H9 (cell line): ENCODE measurements at regions not wholly inside any gene's neighbourhood (a gene's known extent, or its start where the extent isn't known, plus 50 kb on each side); places are given as distances from the start of the nearest gene placed in this dataset.
A peak's percentile ranks its signal among the peaks of the same experiment; 100 is the strongest.

Source experiments
- DNase-seq: peaks from one replicate; pipeline ENCODE4 v3.0.0-alpha.2; 2017
- H2AFZ ChIP-seq: one replicate; pipeline ENCODE4 v1.6.1; 2013; ENCODE audit warnings: mild to moderate bottlenecking, low read length, control low read depth, moderate library complexity
- H2AK5ac ChIP-seq: 2 replicates; pipeline ENCODE4 v1.6.1; 2013; ENCODE audit warnings: low read length, control low read depth, mixed read lengths; ENCODE audit not compliant: insufficient read length
- H2BK120ac ChIP-seq: one replicate; pipeline ENCODE4 v1.6.1; 2013; ENCODE audit warnings: low read depth, mild to moderate bottlenecking, low read length, control low read depth, inconsistent platforms; ENCODE audit not compliant: poor library complexity, severe bottlenecking
- H2BK12ac ChIP-seq: 2 replicates; pipeline ENCODE4 v1.6.1; 2013; ENCODE audit warnings: low read length, control low read depth, mixed read lengths, low read depth; ENCODE audit not compliant: insufficient read length
- H2BK15ac ChIP-seq: 2 replicates; pipeline ENCODE4 v1.6.1; 2013; ENCODE audit warnings: low read depth, low read length, control low read depth
- H2BK20ac ChIP-seq: one replicate; pipeline ENCODE4 v1.6.1; 2013; ENCODE audit warnings: low read depth, mild to moderate bottlenecking, low read length, control low read depth, inconsistent platforms; ENCODE audit not compliant: poor library complexity, severe bottlenecking
- H2BK5ac ChIP-seq: 2 replicates; pipeline ENCODE4 v1.6.1; 2013; ENCODE audit warnings: low read length, control low read depth, mixed read lengths; ENCODE audit not compliant: insufficient read length
- H3K14ac ChIP-seq: 2 replicates; pipeline ENCODE4 v1.6.1; 2013; ENCODE audit warnings: low read length, control low read depth; ENCODE audit not compliant: insufficient read depth
- H3K18ac ChIP-seq: 2 replicates; pipeline ENCODE4 v1.6.1; 2013; ENCODE audit warnings: low read depth, mild to moderate bottlenecking, mixed read lengths, low read length, control low read depth; ENCODE audit not compliant: insufficient read length
- H3K23ac ChIP-seq: 2 replicates; pipeline ENCODE4 v1.6.1; 2013; ENCODE audit warnings: low read length, control low read depth, mixed read lengths, low read depth; ENCODE audit not compliant: insufficient read length
- H3K23me2 ChIP-seq: 2 replicates; pipeline ENCODE4 v1.6.1; 2013; ENCODE audit warnings: low read depth, mild to moderate bottlenecking, mixed read lengths, low read length, control low read depth; ENCODE audit not compliant: insufficient read length, poor library complexity, severe bottlenecking
- H3K27ac ChIP-seq: 2 replicates; pipeline ENCODE4 v1.5.1; 2013; ENCODE audit warnings: low read length, control low read depth, mixed read lengths, low read depth; ENCODE audit not compliant: insufficient read length
- H3K27me3 ChIP-seq: 2 replicates; pipeline ENCODE4 v1.6.1; 2013; ENCODE audit warnings: low read length, control low read depth, inconsistent platforms; ENCODE audit not compliant: insufficient read depth
- H3K4ac ChIP-seq: 2 replicates; pipeline ENCODE4 v1.6.1; 2013; ENCODE audit warnings: low read depth, mild to moderate bottlenecking, control low read depth, inconsistent platforms, low read length, moderate library complexity
- H3K4me1 ChIP-seq: 2 replicates; pipeline ENCODE4 v1.6.1; 2013; ENCODE audit warnings: low read length, control low read depth, inconsistent platforms; ENCODE audit not compliant: insufficient read depth
- H3K4me2 ChIP-seq: 2 replicates; pipeline ENCODE4 v1.6.1; 2013; ENCODE audit warnings: low read length, control low read depth, mixed read lengths; ENCODE audit not compliant: insufficient read length, insufficient read depth
- H3K56ac ChIP-seq: 2 replicates; pipeline ENCODE4 v1.6.1; 2013; ENCODE audit warnings: low read depth, mild to moderate bottlenecking, mixed read lengths, low read length, control low read depth; ENCODE audit not compliant: insufficient read length
- H3K79me1 ChIP-seq: 2 replicates; pipeline ENCODE4 v1.6.1; 2013; ENCODE audit warnings: low read depth, mild to moderate bottlenecking, moderate library complexity, low read length, control low read depth, inconsistent platforms; ENCODE audit not compliant: insufficient read depth, poor library complexity, severe bottlenecking
- H3K79me2 ChIP-seq: 2 replicates; pipeline ENCODE4 v1.6.1; 2013; ENCODE audit warnings: low read length, control low read depth, inconsistent platforms; ENCODE audit not compliant: insufficient read depth
- H3K9ac ChIP-seq: 2 replicates; pipeline ENCODE4 v1.6.1; 2013; ENCODE audit warnings: low read length, control low read depth, mixed read lengths; ENCODE audit not compliant: insufficient read length; ENCODE audit errors: extremely low read depth
- H3K9me3 ChIP-seq: one replicate; pipeline ENCODE4 v1.6.1; 2013; ENCODE audit warnings: low read depth, low read length, inconsistent platforms; ENCODE audit not compliant: control insufficient read depth
- H3T11ph ChIP-seq: one replicate; pipeline ENCODE4 v1.6.1; 2013; ENCODE audit warnings: mild to moderate bottlenecking, low read length, control low read depth, inconsistent platforms
- H4K20me1 ChIP-seq: one replicate; pipeline ENCODE4 v1.6.1; 2013; ENCODE audit not compliant: control insufficient read depth, insufficient read length, insufficient read depth
- H4K5ac ChIP-seq: 2 replicates; pipeline ENCODE4 v1.6.1; 2013; ENCODE audit warnings: low read depth, mild to moderate bottlenecking, mixed read lengths, low read length, control low read depth; ENCODE audit not compliant: insufficient read length
- H4K8ac ChIP-seq: replicated peaks from 2 replicates; pipeline ENCODE4 v1.6.1; 2013; ENCODE audit warnings: low read length, control low read depth, mixed read lengths, low read depth; ENCODE audit not compliant: insufficient read length
- H4K91ac ChIP-seq: 2 replicates; pipeline ENCODE4 v1.6.1; 2013; ENCODE audit warnings: low read depth, mild to moderate bottlenecking, moderate library complexity, mixed read lengths, low read length, control low read depth; ENCODE audit not compliant: insufficient read length
- H3K27ac Mint-ChIP-seq, 3 experiments: 2 replicates in 2 of 3; 3 replicates in 1 of 3; pipeline ENCODE4 v1.8.0; 2020 to 2021; ENCODE audit warnings: mixed read lengths in 3 of 3, mild to moderate bottlenecking in 1 of 3, moderate library complexity in 1 of 3
- H3K27me3 Mint-ChIP-seq: 2 replicates; pipeline ENCODE4 v1.8.0; 2021; ENCODE audit warnings: low read depth, mild to moderate bottlenecking, moderate library complexity, mixed read lengths
- H3K36me3 Mint-ChIP-seq, 3 experiments: 2 replicates in 2 of 3; 3 replicates in 1 of 3; pipeline ENCODE4 v1.8.0; 2020 to 2021; ENCODE audit warnings: low read depth in 3 of 3, mixed read lengths in 3 of 3; ENCODE audit not compliant: insufficient read depth in 1 of 3
- H3K4me1 Mint-ChIP-seq, 2 experiments: 2 replicates each; pipeline ENCODE4 v1.8.0; 2020; ENCODE audit warnings: mixed read lengths in 2 of 2
- H3K4me3 Mint-ChIP-seq, 2 experiments: 2 replicates in 1 of 2; 3 replicates in 1 of 2; pipeline ENCODE4 v1.8.0; 2020 to 2021; ENCODE audit warnings: mild to moderate bottlenecking in 2 of 2, mixed read lengths in 2 of 2, moderate library complexity in 1 of 2
- H3K9me3 Mint-ChIP-seq, 2 experiments: 2 replicates in 1 of 2; 3 replicates in 1 of 2; pipeline ENCODE4 v1.8.0; 2020; ENCODE audit warnings: mild to moderate bottlenecking in 2 of 2, mixed read lengths in 2 of 2, moderate library complexity in 1 of 2
- CTCF ChIP-seq: fragments of 200-600 bp; sonication (generic); conservative IDR thresholded peaks from 3 replicates; pipeline ENCODE4 v1.8.0; 2021; ENCODE audit warnings: antibody characterized with exemption, mild to moderate bottlenecking
- WGBS: extraction: QIAGEN DNeasy Blood & Tissue Kit; methylation state at CpG from one replicate; pipeline ENCODE4 v1.1.7; 2013; ENCODE audit warnings: missing lambda C conversion rate, low lambda C conversion rate, mixed read lengths; ENCODE audit not compliant: insufficient read length; ENCODE audit errors: extremely low coverage; 5-methylcytosine and 5-hydroxymethylcytosine counted together

GRCh38 chr15:99446565-99447496 is 119.0 kb upstream of the MEF2A start:
- no peak overlapping the region for H2BK20ac ChIP-seq
- no peak overlapping the region for H2AK5ac ChIP-seq
- no peak overlapping the region for H4K8ac ChIP-seq
- no peak overlapping the region for H3K4ac ChIP-seq
- H4K91ac ChIP-seq = no peak overlapping the region
- Mint-ChIP-seq H3K36me3 (no peaks in the 10 kb centered on the region; a peak in 1 of 7 replicates), H3K9me3 (peaks cover 0 to 3% of the 10 kb centered on the region in 2 experiments; a peak in 1 of 5 replicates), H3K4me1 (peaks cover 18 to 27% of the 10 kb centered on the region in 2 experiments), H3K27me3 (peaks cover 7% of the 10 kb centered on the region), H3K4me3 (no peak overlapping the region), H3K27ac (no peak overlapping the region)
- no peaks in the 10 kb centered on the region for H3K23me2 ChIP-seq
- H2BK12ac ChIP-seq = no peak overlapping the region
- H3T11ph ChIP-seq = no peak overlapping the region
- no peaks in the 10 kb centered on the region for H4K20me1 ChIP-seq
- no peak for TF ChIP-seq CTCF
- H2BK120ac ChIP-seq = no peak overlapping the region
- no peak overlapping the region for H3K9ac ChIP-seq
- DNase-seq = peak; percentile 38
- no peaks in the 10 kb centered on the region for H3K79me2 ChIP-seq
- H3K27ac ChIP-seq = no peak overlapping the region
- no peaks in the 10 kb centered on the region for H3K79me1 ChIP-seq
- no peak overlapping the region for H4K5ac ChIP-seq
- H3K4me2 ChIP-seq = no peak overlapping the region
- no peak overlapping the region for H2AFZ ChIP-seq
- no peak overlapping the region for H3K14ac ChIP-seq
- no peaks in the 10 kb centered on the region for H3K27me3 ChIP-seq
- H3K56ac ChIP-seq = no peak overlapping the region
- no CpG with 5 or more reads among the region's 35 CpGs for WGBS
- H2BK5ac ChIP-seq = no peak overlapping the region
- H2BK15ac ChIP-seq = no peak overlapping the region
- no peaks in the 10 kb centered on the region for H3K4me1 ChIP-seq
- no peak overlapping the region for H3K18ac ChIP-seq
- no peak overlapping the region for H3K23ac ChIP-seq
- H3K9me3 ChIP-seq = no peaks in the 10 kb centered on the region
